PFSK-1 (cell line): ENCODE measurements at regions not wholly inside any gene's neighbourhood (a gene's known extent, or its start where the extent isn't known, plus 50 kb on each side); places are given as distances from the start of the nearest gene placed in this dataset.

ENCODE experiments used
- FOXP2 ChIP-seq: optimal IDR thresholded peaks from 2 replicates; pipeline ENCODE3; 2011; ENCODE audit warnings: borderline replicate concordance, control low read depth, inconsistent platforms; ENCODE audit not compliant: insufficient read depth; ENCODE audit errors: extremely low read length, extremely low read depth
- POLR2AphosphoS5 ChIP-seq: IDR thresholded peaks from 2 replicates; pipeline ENCODE4 v1.6.1; 2012; ENCODE audit warnings: low read depth, mild to moderate bottlenecking, control low read depth, low read length, moderate library complexity
- SIN3A ChIP-seq: IDR thresholded peaks from 2 replicates; pipeline ENCODE4 v1.6.1; 2012; ENCODE audit warnings: mild to moderate bottlenecking, low read length, moderate library complexity, borderline replicate concordance; ENCODE audit not compliant: insufficient read depth
- TAF1 ChIP-seq: IDR thresholded peaks from 2 replicates; pipeline ENCODE4 v1.6.1; 2012; ENCODE audit warnings: low read length, control low read depth, borderline replicate concordance; ENCODE audit not compliant: insufficient read depth
- TF ChIP-seq, protein P1 (sequence below), 2 experiments: IDR thresholded peaks; 2 replicates each; pipeline versions ENCODE4 v1.6.1 to v1.8.0; 2011 to 2012; ENCODE audit warnings: low read depth in 2 of 2, low read length in 2 of 2, control low read depth in 1 of 2, inconsistent platforms in 1 of 2, mild to moderate bottlenecking in 1 of 2, moderate library complexity in 1 of 2; ENCODE audit not compliant: insufficient read depth in 1 of 2

DNA sequence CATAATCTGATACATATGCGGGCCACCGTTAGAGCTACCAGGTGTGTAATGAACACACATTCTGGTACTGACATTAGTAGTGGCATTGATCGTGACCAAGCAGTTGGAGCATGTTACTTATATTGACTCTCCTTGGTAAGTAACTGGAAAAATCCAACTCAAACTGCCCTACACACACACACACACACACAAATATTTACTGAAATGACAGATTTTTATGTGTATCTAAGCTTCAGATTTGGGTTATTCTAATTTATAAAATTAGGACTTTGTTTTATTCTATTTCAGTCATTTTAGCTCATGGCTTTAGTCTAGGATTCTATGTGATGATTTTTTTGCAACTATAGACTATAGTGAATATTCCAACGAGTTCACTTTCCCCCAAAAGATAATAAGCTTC is 1280.2 kb upstream of the ACO1 start:
- no peak for TF ChIP-seq TAF1
- no peak for TF ChIP-seq POLR2AphosphoS5
- TF ChIP-seq, protein P1, sequence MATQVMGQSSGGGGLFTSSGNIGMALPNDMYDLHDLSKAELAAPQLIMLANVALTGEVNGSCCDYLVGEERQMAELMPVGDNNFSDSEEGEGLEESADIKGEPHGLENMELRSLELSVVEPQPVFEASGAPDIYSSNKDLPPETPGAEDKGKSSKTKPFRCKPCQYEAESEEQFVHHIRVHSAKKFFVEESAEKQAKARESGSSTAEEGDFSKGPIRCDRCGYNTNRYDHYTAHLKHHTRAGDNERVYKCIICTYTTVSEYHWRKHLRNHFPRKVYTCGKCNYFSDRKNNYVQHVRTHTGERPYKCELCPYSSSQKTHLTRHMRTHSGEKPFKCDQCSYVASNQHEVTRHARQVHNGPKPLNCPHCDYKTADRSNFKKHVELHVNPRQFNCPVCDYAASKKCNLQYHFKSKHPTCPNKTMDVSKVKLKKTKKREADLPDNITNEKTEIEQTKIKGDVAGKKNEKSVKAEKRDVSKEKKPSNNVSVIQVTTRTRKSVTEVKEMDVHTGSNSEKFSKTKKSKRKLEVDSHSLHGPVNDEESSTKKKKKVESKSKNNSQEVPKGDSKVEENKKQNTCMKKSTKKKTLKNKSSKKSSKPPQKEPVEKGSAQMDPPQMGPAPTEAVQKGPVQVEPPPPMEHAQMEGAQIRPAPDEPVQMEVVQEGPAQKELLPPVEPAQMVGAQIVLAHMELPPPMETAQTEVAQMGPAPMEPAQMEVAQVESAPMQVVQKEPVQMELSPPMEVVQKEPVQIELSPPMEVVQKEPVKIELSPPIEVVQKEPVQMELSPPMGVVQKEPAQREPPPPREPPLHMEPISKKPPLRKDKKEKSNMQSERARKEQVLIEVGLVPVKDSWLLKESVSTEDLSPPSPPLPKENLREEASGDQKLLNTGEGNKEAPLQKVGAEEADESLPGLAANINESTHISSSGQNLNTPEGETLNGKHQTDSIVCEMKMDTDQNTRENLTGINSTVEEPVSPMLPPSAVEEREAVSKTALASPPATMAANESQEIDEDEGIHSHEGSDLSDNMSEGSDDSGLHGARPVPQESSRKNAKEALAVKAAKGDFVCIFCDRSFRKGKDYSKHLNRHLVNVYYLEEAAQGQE (IDR thresholded peaks at IDR 0.05; ENCODE audit: insufficient read depth in 1 of 2, low read depth in 2 of 2, low read length in 2 of 2): no peak
- TF ChIP-seq SIN3A: no peak

DNA sequence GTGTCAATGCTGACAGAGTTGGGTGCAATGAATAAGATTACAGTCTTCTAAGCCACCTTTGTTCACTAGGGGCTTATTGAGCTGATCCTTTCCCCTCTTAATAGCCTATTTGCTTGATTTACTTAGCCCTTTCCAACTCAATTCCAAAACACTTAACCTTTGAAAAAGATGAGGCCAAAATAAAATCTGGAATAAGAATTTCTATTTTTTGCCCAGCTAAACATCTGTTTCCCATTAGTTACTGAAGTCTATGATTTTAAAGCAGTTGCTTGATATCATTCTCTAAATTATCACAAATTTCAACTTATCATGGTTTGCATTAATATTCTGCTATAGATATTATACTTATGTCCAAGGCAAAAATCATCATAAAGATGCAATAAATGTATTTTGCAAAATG is 1272.0 kb upstream of the ACO1 start:
- no peak for TF ChIP-seq TAF1
- no peak for TF ChIP-seq FOXP2
- TF ChIP-seq SIN3A: no peak
- TF ChIP-seq POLR2AphosphoS5: no peak
- TF ChIP-seq, protein P1 (IDR thresholded peaks at IDR 0.05; ENCODE audit: insufficient read depth in 1 of 2, low read depth in 2 of 2, low read length in 2 of 2): no peak

DNA sequence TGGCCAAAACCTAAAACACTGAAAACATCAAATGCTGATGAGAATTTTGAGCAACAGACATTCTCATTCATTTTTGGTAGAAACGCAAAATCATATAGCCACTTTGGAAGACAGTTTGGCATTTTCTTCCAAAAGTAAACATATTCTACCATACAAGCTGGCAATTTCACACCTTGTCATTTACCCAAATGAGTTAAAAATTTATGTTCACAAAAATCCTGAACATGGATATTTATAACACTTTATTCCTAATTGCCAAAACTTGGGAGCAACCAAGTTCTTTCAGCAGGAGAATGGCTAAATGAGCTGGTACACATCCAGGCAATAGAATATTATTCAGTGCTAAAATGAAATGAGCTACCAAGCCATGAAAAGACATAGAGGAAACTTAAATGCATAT is 1270.1 kb upstream of the ACO1 start:
- TF ChIP-seq FOXP2: no peak
- TF ChIP-seq, protein P1 (IDR thresholded peaks at IDR 0.05; ENCODE audit: insufficient read depth in 1 of 2, low read depth in 2 of 2, low read length in 2 of 2): no peak
- TF ChIP-seq TAF1: no peak
- TF ChIP-seq POLR2AphosphoS5: no peak

DNA sequence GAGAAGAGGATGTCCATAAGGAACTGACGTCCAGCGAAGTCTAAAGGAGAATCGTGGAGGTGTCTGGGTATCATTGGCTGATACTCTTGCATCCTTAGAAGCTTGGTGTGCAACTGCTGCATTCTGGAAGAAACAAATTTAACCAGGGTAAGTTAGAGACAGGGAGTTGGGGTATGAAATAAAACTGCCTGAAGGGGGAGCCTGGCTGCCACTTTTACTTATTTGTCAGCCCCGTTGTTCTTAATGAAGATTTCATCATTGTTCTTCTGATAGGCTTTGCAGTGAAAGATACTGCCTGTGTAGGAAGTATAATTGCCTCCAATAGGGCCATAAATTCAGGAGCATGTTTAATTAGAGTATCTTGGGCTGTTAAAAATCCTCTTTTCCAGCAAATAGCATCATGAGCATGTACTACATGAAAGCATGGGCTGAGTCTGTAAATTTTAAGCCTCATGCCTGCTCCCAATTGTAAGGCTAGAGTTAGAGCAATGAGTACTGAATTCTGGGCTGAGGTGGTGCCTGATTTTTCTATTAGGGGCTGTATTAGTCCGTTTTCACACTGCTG is 1264.5 kb upstream of the ACO1 start:
- TF ChIP-seq FOXP2: no peak
- no peak for TF ChIP-seq POLR2AphosphoS5

DNA sequence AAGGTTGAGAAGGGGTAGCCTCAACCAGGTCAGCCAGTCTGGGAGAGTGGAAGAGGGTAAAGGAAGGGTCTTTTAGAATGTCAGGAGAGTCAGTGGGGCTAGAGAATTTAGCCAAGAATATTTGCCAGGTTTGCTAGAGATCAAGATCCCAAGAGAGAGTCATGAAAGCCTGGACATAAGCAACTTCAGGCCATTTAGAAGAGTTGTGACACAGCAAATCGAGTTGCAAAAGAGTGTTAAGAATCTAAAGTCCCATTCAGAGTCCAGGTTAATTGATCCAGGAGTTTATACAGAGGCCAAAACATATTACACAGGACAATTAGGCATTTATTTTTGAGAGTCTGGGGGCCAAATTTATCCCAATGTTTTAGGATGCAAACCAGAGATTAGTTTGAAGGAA is 1260.1 kb upstream of the ACO1 start:
- TF ChIP-seq SIN3A (no peak), FOXP2 (no peak), POLR2AphosphoS5 (no peak), TAF1 (no peak)
- TF ChIP-seq, protein P1 (IDR thresholded peaks at IDR 0.05; ENCODE audit: insufficient read depth in 1 of 2, low read depth in 2 of 2, low read length in 2 of 2): no peak
